HEK293 (cell line): ENCODE measurements at regions not wholly inside any gene's neighbourhood (a gene's known extent, or its start where the extent isn't known, plus 50 kb on each side); places are given as distances from the start of the nearest gene placed in this dataset.

Experiments
- CTCF ChIA-PET: fragments of 350-600 bp; formaldehyde crosslinking; extraction: SDS; loops from one replicate; lab custom pipeline; 2021; ENCODE audit warnings: antibody characterized with exemption; lab: Yijun Ruan, JAX
- POLR2A ChIA-PET: fragments of 300-600 bp; formaldehyde crosslinking; extraction: SDS; loops from one replicate; lab custom pipeline; 2020; ENCODE audit warnings: antibody characterized with exemption, inconsistent platforms; lab: Yijun Ruan, JAX
- H3K27ac ChIP-seq: fragments of 200-500 bp; sonication (Bioruptor generic); 2 replicates; pipeline ENCODE4 v1.5.1; 2014; ENCODE audit warnings: low read depth, low read length, control low read depth, inconsistent platforms; ENCODE audit errors: extremely low read depth
- H3K36me3 ChIP-seq, 2 experiments: fragments of 200-500 bp in 1 of 2; sonication (Bioruptor generic) in 1 of 2; 1 replicate in 1 of 2; 2 replicates in 1 of 2; pipeline ENCODE4 v1.5.1; 2014 to 2017; ENCODE audit warnings: inconsistent platforms in 2 of 2, low read length in 2 of 2; ENCODE audit not compliant: control insufficient read depth in 2 of 2, insufficient read depth in 1 of 2
- H3K4me1 ChIP-seq: fragments of 200-500 bp; sonication (Bioruptor generic); 2 replicates; pipeline ENCODE4 v1.5.1; 2014; ENCODE audit warnings: mild to moderate bottlenecking, low read length, inconsistent platforms; ENCODE audit not compliant: control insufficient read depth, insufficient read depth
- H3K4me3 ChIP-seq: 2 replicates; pipeline ENCODE4 v1.5.1; 2011; ENCODE audit warnings: low read depth, mild to moderate bottlenecking, control low read depth, low read length, moderate library complexity
- H3K9me3 ChIP-seq: fragments of 200-500 bp; sonication (Bioruptor generic); 2 replicates; pipeline ENCODE4 v1.5.1; 2014; ENCODE audit warnings: low read depth, low read length, inconsistent platforms; ENCODE audit not compliant: control insufficient read depth, insufficient read depth
- BCL6B ChIP-seq: fragments of 450-650 bp; formaldehyde crosslinking; IDR thresholded peaks from 2 replicates; pipeline ENCODE4 v1.5.1; 2017; ENCODE audit warnings: missing biosample characterization, missing genetic modification characterization
- GLI2 ChIP-seq: fragments of 450-650 bp; formaldehyde crosslinking; IDR thresholded peaks from 2 replicates; pipeline ENCODE4; 2017; ENCODE audit warnings: missing biosample characterization, missing genetic modification characterization, low read depth, borderline replicate concordance
- KLF17 ChIP-seq: fragments of 450-650 bp; formaldehyde crosslinking; IDR thresholded peaks from 2 replicates; pipeline ENCODE4 v1.5.1; 2016; ENCODE audit warnings: missing biosample characterization, missing genetic modification characterization
- KLF9 ChIP-seq: fragments of 450-650 bp; formaldehyde crosslinking; IDR thresholded peaks from 2 replicates; pipeline ENCODE4 v1.5.1; 2016; ENCODE audit warnings: missing biosample characterization, missing genetic modification characterization, low read depth
- MEIS1 ChIP-seq: sonication (generic); formaldehyde crosslinking; IDR thresholded peaks from 2 replicates; pipeline ENCODE4 v1.8.1; 2022; ENCODE audit warnings: missing genetic modification reagents, mild to moderate bottlenecking, borderline replicate concordance
- OVOL3 ChIP-seq: fragments of 450-650 bp; formaldehyde crosslinking; IDR thresholded peaks from 2 replicates; pipeline ENCODE4 v1.5.1; 2016; ENCODE audit warnings: missing biosample characterization, missing genetic modification characterization
- PRDM6 ChIP-seq: fragments of 450-650 bp; formaldehyde crosslinking; IDR thresholded peaks from 2 replicates; pipeline ENCODE4 v1.5.1; 2017; ENCODE audit warnings: missing biosample characterization, missing genetic modification characterization
- SETDB1 ChIP-seq: IDR thresholded peaks from one replicate; pipeline ENCODE4 v1.6.1; 2017; ENCODE audit warnings: mild to moderate bottlenecking, low read length, moderate library complexity, mixed read lengths; ENCODE audit not compliant: insufficient read length
- ZFP41 ChIP-seq: fragments of 450-650 bp; formaldehyde crosslinking; IDR thresholded peaks from 2 replicates; pipeline ENCODE4 v1.5.1; 2016; ENCODE audit warnings: missing biosample characterization, missing genetic modification characterization, borderline replicate concordance
- ZNF10 ChIP-seq: fragments of 450-650 bp; formaldehyde crosslinking; IDR thresholded peaks from 2 replicates; pipeline ENCODE4 v1.5.1; 2017; ENCODE audit warnings: missing biosample characterization, missing genetic modification characterization
- ZNF133 ChIP-seq: fragments of 450-650 bp; formaldehyde crosslinking; IDR thresholded peaks from 2 replicates; pipeline ENCODE4 v1.5.1; 2016; ENCODE audit warnings: missing biosample characterization, missing genetic modification characterization
- ZNF140 ChIP-seq: fragments of 450-650 bp; formaldehyde crosslinking; IDR thresholded peaks from 2 replicates; pipeline ENCODE4 v1.5.1; 2016; ENCODE audit warnings: missing biosample characterization, missing genetic modification characterization
- ZNF280C ChIP-seq: fragments of 450-650 bp; formaldehyde crosslinking; IDR thresholded peaks from 2 replicates; pipeline ENCODE4 v1.5.1; 2016; ENCODE audit warnings: missing biosample characterization, missing genetic modification characterization
- ZNF473 ChIP-seq: fragments of 450-650 bp; formaldehyde crosslinking; IDR thresholded peaks from 2 replicates; pipeline ENCODE4 v1.5.1; 2017; ENCODE audit warnings: missing biosample characterization, missing genetic modification characterization
- ZNF529 ChIP-seq: fragments of 450-650 bp; formaldehyde crosslinking; IDR thresholded peaks from 2 replicates; pipeline ENCODE4 v1.5.1; 2017; ENCODE audit warnings: missing genetic modification characterization, missing biosample characterization; ENCODE audit not compliant: insufficient replicate concordance
- ZNF558 ChIP-seq: fragments of 450-650 bp; formaldehyde crosslinking; IDR thresholded peaks from 2 replicates; pipeline ENCODE4 v1.5.1; 2016; ENCODE audit warnings: missing biosample characterization, missing genetic modification characterization
- ZNF639 ChIP-seq: fragments of 450-650 bp; formaldehyde crosslinking; IDR thresholded peaks from 2 replicates; pipeline ENCODE4 v1.5.1; 2016; ENCODE audit warnings: missing biosample characterization, missing genetic modification characterization

- no peaks in the 10 kb centered on the region for H3K9me3 ChIP-seq
- no peak overlapping the region for H3K27ac ChIP-seq
- POLR2A ChIA-PET: no interaction called here
- peak; percentile 79 for TF ChIP-seq SETDB1
- no peak for TF ChIP-seq ZNF473 (tag by site-specific recombination)
- CTCF ChIA-PET: interaction anchor here (1.2 kb wide), 1 partner anchor 11 kb away, joined by 4 read pairs; no protein-coding TSS in a partner anchor
- no peaks in the 10 kb centered on the region for H3K4me1 ChIP-seq
- no peak overlapping the region for H3K4me3 ChIP-seq
- no peaks in the 10 kb centered on the region for H3K36me3 ChIP-seq
These were observed 162.1 kb upstream of the SALL1 start for GRCh38 chr16:51313198-51313597.

- no peak overlapping the region for H3K4me3 ChIP-seq
- CTCF ChIA-PET: interaction anchor here (0.5 to 1.2 kb wide), 2 partner anchors 10 to 610 kb away, joined by 3 to 4 read pairs; no protein-coding TSS in a partner anchor
- no peak for TF ChIP-seq ZNF558
- TF ChIP-seq MEIS1: no peak
- no peak for TF ChIP-seq ZFP41 (tag by site-specific recombination)
- TF ChIP-seq ZNF140 (tag by site-specific recombination): no peak
- no peak for TF ChIP-seq OVOL3
- TF ChIP-seq ZNF639 (tag by site-specific recombination): no peak
- no peak for TF ChIP-seq GLI2 (tag by site-specific recombination)
- no peak for TF ChIP-seq KLF17 (tag by site-specific recombination)
- no peak for TF ChIP-seq PRDM6 (tag by site-specific recombination)
- TF ChIP-seq BCL6B (tag by site-specific recombination): no peak
- no peak for TF ChIP-seq KLF9 (tag by site-specific recombination)
- TF ChIP-seq ZNF133 (tag by site-specific recombination): no peak
- TF ChIP-seq ZNF529 (tag by site-specific recombination): no peak
- TF ChIP-seq ZNF280C: no peak
- TF ChIP-seq ZNF10 (tag by site-specific recombination): no peak
- no peaks in the 10 kb centered on the region for H3K36me3 ChIP-seq
- H3K27ac ChIP-seq: no peak overlapping the region
- no peaks in the 10 kb centered on the region for H3K4me1 ChIP-seq
- no peaks in the 10 kb centered on the region for H3K9me3 ChIP-seq
- POLR2A ChIA-PET: no interaction called here
These were observed 161.5 kb upstream of the SALL1 start for GRCh38 chr16:51312363-51313150.
